ENCODE measurements at regions not wholly inside any gene's neighbourhood (a gene's known extent, or its start where the extent isn't known, plus 50 kb on each side); places are given as distances from the start of the nearest gene placed in this dataset.
"Not testable (repeated sequence)": the region's sequence is repeated elsewhere in the genome, so short reads cannot be mapped to it uniquely, and the experiment has no call there.

DNA sequence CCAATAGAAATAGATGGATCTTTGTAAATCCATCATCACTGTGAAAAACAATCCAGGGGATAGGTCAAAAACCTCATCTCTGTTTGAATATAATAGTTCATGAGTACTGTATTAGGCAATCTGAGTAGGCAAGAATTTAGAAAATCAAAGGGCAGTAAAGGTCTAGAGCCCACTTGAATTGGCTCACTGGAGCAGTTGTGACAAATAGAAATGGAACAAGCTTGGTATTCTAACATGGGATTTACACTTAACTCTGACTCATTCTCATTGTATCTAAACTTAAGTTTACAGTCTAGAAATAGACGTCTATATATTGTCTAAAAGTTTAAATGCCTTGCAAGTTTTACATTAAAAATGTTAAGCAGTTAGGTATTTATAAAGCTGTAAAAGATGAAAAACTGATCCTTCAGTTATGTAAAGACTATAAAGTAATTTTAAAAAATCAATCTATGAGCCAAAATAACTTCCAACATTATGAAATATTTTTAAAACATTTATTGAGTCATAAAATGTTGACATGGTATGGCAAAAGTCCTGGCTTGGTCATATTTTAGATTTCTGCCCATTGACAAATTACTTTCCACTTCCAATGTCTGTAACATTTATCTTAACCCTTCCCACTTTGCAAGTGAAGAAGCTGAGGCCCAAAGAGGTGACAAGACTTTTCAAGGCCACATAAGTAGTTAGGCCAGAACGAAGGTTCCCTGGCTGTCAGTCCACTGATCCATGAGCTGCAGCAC, 203.7 kb upstream of the NREP start:
- Histone ChIP-seq H3K4me1 (ENCODE audit: insufficient read depth) (no peaks in the 10 kb centered on the region), H3K36me3 (ENCODE audit: insufficient read depth) (no peaks in the 10 kb centered on the region), H3K4me3 (ENCODE audit: low read depth, low read length) (no peak overlapping the region), H3K27ac (ENCODE audit: low read depth) (no peak overlapping the region)
- 44% methylated on average over 2 of the region's 2 CpGs for WGBS
- DNase-seq (ENCODE audit: extremely low spot score) = no peak

DNA sequence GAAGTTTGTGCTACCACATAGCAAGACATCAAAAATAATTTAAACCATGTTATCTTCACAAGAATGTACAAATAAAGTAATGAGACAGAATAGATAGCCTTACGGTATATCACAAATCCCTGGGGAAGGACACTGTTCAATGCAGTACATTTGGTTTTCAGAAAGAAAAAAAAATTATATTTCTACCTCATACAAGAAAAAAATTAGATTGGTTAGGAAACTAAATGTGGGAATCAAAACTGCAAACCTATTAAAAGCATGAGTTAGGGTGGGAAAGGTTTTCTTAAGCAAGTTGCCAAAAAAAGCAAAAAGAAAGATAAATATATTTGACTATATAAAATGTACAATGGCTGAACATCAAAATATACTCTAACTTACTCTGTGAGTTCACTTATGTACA, 201.9 kb upstream of the NREP start:
- Histone ChIP-seq H3K4me3 (ENCODE audit: low read depth, low read length) (no peak overlapping the region), H3K4me1 (ENCODE audit: insufficient read depth) (no peaks in the 10 kb centered on the region), H3K36me3 (ENCODE audit: insufficient read depth) (no peaks in the 10 kb centered on the region), H3K27ac (ENCODE audit: low read depth) (no peak overlapping the region)
- no peak for DNase-seq (ENCODE audit: extremely low spot score)
- WGBS = 85% methylated on average over 1 of the region's 1 CpG

DNA sequence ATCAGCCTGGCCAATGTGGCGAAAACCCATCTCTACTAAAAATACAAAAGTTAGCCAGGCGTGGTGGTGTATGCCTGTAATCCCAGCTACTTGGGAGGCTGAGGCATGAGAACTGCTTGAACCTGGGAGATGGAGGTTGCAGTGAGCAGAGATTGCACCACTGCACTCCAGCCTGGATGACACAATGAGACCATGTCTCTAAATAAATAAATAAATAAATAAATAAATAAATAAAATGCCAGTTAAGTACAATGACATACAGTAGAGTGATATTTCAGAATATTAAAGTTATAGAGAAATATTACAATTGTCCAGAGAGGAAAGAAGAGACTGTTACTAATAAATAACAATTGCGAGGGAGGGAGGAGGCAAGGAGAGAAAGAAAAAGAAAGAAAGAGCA, 199.8 kb upstream of the NREP start:
- not testable (repeated sequence) for H3K27ac ChIP-seq (ENCODE audit: low read depth); DNase-seq (ENCODE audit: extremely low spot score); H3K4me3 ChIP-seq (ENCODE audit: low read depth, low read length); H3K36me3 ChIP-seq (ENCODE audit: insufficient read depth); H3K4me1 ChIP-seq (ENCODE audit: insufficient read depth)
- 98% methylated on average over 3 of the region's 3 CpGs for WGBS

DNA sequence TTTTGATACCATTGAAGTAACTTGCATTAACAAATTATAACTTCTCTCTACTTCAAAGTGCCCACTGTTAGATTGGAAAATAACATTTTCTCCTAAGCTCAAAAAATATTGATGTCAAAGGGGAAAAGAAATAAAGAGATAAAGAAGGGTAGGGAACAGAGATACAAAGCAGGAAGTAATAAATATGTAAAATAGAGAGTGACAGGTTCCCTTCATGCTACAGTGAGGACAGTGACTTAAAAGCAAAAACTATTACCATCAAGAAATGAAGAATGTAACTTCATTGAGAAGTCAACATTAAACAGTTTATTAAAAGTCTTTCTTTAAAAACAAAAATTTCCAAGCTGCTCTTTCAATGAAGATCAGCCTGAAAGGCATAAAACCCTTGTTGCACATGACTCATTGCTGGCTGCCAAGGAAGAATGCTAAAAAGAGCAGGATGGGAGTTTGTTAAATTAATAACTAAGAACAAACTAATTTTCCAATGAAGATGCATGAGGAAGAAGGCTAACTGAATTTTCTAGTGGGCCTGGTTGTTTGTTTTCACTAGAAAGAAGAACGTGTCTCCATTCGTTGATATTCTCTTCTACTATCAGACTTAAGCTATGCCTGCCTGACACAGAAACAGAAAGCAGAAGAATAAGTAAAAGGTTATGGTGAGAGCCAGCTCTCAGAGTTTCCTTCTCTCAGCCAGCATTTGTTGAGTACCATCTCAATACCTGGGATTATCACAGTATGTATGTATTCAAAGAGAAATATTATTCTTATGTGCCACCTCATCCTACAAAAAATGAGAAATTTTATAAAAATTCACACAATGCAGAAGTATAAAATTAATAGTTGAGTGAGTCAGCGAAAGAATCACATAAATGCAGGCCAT, 197.8 kb upstream of the NREP start:
- H3K4me3 ChIP-seq (ENCODE audit: low read depth, low read length) = no peak overlapping the region
- no peak for DNase-seq (ENCODE audit: extremely low spot score)
- WGBS = 63% methylated on average over 3 of the region's 3 CpGs
- H3K4me1 ChIP-seq (ENCODE audit: insufficient read depth) = no peaks in the 10 kb centered on the region
- H3K27ac ChIP-seq (ENCODE audit: low read depth) = no peak overlapping the region
- H3K36me3 ChIP-seq (ENCODE audit: insufficient read depth) = no peaks in the 10 kb centered on the region

DNA sequence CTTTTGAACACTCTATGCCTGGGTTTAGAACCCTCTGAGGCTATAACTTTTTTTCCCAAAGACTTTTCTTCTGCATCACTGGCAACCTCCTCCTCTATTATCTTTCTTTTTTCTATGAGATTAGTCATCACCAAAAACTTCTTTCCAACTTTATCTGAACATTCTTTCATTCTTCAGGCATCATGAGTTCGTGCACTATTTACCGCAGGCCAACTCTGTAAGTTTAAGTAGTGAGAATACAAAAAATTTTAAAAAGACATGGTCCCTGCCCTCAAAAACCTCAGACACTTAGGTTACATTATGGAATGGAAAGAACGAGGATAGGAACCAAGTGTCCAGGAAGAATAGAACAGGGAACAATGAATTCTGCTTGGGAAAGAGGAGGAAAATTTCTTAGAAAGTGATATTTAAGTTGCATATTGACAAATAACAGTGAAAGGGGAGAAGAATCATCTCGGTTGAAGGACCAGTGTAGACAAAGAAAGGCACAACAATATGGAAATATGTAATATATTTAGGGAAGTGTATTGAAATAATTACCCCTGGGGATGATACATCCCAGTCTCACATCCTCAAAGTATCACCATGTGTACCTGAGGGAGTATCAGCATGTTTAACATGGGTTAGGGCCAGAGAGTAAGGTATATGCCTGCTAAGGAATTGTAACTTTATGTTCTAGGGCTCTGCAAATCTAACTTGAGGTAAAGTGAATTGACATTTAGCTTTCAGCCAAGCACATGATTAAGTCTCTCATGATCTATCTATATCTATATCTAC, 196.5 kb upstream of the NREP start:
- no peaks in the 10 kb centered on the region for H3K36me3 ChIP-seq (ENCODE audit: insufficient read depth)
- no peaks in the 10 kb centered on the region for H3K4me1 ChIP-seq (ENCODE audit: insufficient read depth)
- no peak for DNase-seq (ENCODE audit: extremely low spot score)
- WGBS = 78% methylated on average over 4 of the region's 4 CpGs
- no peak overlapping the region for H3K4me3 ChIP-seq (ENCODE audit: low read depth, low read length)
- no peak overlapping the region for H3K27ac ChIP-seq (ENCODE audit: low read depth)

DNA sequence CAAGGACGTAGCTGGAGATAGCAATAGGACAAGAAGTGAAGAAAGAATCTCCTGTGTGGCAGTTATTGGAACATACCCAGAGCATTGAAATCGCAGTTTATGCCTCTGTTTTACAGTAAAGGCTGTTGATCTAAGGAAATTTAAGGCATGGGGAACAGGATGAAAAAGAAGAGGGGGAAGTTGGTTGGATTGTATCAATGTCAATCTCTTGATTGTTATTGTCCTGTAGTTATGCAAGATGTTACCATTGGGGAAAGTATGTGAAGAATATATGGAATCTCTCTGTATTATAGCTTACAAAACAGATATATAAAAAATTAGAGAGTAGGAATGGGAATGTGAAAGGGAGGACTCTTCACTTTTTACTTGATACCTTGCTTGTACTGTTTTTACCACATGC, 195.6 kb upstream of the NREP start:
- DNase-seq (ENCODE audit: extremely low spot score) = no peak
- no peak overlapping the region for H3K4me3 ChIP-seq (ENCODE audit: low read depth, low read length)
- H3K4me1 ChIP-seq (ENCODE audit: insufficient read depth) = no peaks in the 10 kb centered on the region
- 86% methylated on average over 2 of the region's 2 CpGs for WGBS
- no peaks in the 10 kb centered on the region for H3K36me3 ChIP-seq (ENCODE audit: insufficient read depth)
- H3K27ac ChIP-seq (ENCODE audit: low read depth) = no peak overlapping the region

DNA sequence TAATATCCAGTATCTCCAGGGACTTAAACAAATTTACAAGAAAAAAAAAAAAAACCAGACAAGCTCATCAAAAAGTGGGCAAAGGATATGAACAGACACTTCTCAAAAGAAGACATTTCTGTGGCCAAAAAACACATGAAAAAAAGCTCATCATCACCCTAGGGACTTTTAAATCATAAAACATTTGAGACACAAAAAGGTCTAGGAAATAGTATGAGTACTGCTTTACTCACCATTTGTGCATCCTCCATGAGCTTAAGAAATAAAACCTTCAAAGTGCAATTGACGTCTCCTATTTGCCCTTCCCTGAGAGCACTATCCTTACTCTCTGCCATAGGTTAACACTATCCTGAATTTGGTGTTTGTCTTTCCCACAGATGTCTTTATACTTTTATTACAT, 193.7 kb upstream of the NREP start:
- WGBS = 91% methylated on average over 1 of the region's 1 CpG
- Histone ChIP-seq H3K4me3 (ENCODE audit: low read depth, low read length) (no peak overlapping the region), H3K4me1 (ENCODE audit: insufficient read depth) (no peaks in the 10 kb centered on the region), H3K27ac (ENCODE audit: low read depth) (no peak overlapping the region), H3K36me3 (ENCODE audit: insufficient read depth) (no peaks in the 10 kb centered on the region)
- DNase-seq (ENCODE audit: extremely low spot score) = no peak

DNA sequence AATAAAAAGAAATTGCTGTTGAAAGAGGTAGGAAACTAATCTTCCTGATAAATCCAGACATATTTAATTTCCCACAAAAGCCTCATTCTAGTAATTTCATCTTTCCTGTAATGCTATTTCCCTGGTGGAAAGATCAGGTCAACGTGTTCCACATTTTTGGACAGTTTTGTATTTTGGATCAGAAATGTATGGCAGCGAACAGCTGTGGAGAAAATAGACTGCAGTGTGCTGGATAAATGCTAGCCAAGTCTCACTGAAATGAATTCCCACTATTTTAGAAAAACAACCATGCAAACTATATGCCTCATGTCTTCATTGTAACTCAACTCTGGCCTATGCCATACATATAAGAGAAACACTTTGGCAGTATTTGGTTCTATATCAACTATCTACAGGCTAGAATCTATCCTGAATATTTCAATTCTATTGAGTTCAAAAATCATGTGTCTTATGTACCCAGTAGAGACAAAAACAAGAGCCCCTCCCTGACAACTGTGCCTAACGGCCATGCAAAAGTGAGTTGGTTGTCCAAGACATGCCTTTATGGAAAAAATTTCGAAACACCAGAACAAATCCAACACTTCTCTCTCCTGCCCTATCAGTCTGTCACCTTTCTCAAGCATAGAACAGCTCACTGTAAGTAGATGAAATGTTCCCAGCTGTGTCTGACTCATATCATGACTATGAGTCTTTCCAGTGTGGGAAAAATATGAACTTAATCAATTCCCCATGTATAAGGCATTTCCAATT, 191.3 kb upstream of the NREP start:
- DNase-seq (ENCODE audit: extremely low spot score) = no peak
- Histone ChIP-seq H3K36me3 (ENCODE audit: insufficient read depth) (no peaks in the 10 kb centered on the region), H3K4me1 (ENCODE audit: insufficient read depth) (no peaks in the 10 kb centered on the region), H3K4me3 (ENCODE audit: low read depth, low read length) (no peak overlapping the region), H3K27ac (ENCODE audit: low read depth) (no peak overlapping the region)
- 66% methylated on average over 4 of the region's 4 CpGs for WGBS

DNA sequence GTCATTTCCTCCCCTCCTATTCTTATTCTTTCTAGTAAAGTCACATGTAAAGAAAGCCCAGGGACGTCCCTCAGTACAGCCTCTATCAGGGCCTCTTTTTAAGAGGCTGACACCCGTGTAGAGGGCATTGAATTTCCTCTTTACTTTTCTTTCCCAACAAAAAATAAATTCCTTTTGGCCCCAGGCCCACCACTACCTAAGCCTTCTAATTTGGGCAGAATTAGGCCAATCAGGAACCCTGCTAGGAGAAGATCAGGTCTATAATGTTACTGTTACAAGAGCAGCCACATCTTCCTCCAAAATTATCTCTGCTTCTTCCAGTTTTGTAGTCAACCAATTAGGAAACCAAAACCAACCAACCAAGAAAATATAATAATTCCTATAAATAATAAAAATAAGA, 189.6 kb upstream of the NREP start:
- 85% methylated on average over 2 of the region's 2 CpGs for WGBS
- H3K4me1 ChIP-seq (ENCODE audit: insufficient read depth) = no peaks in the 10 kb centered on the region
- no peak overlapping the region for H3K4me3 ChIP-seq (ENCODE audit: low read depth, low read length)
- DNase-seq (ENCODE audit: extremely low spot score) = no peak
- no peak overlapping the region for H3K27ac ChIP-seq (ENCODE audit: low read depth)
- H3K36me3 ChIP-seq (ENCODE audit: insufficient read depth) = no peaks in the 10 kb centered on the region

DNA sequence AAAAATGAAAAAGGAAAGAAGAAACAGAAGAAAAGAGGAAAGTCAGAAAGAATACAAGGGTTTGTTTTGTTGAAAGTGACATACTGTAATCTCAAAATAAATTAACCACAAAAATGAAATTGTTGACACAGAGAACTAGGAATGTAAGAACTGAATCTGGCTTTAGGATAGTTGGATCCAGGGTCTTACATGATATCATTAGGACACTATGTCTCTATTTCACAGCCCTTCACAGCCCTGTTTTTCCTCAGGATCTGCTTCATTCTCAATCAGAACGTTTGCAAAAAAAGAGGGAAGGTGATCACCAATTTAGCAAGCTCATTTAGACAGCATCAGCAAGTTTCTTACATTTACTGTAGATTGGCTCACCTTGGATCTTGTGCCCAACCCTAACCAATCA, 188.5 kb upstream of the NREP start:
- H3K27ac ChIP-seq (ENCODE audit: low read depth) = no peak overlapping the region
- DNase-seq (ENCODE audit: extremely low spot score) = no peak
- H3K4me3 ChIP-seq (ENCODE audit: low read depth, low read length) = no peak overlapping the region
- 68% methylated on average over 1 of the region's 1 CpG for WGBS
- H3K36me3 ChIP-seq (ENCODE audit: insufficient read depth) = no peaks in the 10 kb centered on the region
- no peaks in the 10 kb centered on the region for H3K4me1 ChIP-seq (ENCODE audit: insufficient read depth)

DNA sequence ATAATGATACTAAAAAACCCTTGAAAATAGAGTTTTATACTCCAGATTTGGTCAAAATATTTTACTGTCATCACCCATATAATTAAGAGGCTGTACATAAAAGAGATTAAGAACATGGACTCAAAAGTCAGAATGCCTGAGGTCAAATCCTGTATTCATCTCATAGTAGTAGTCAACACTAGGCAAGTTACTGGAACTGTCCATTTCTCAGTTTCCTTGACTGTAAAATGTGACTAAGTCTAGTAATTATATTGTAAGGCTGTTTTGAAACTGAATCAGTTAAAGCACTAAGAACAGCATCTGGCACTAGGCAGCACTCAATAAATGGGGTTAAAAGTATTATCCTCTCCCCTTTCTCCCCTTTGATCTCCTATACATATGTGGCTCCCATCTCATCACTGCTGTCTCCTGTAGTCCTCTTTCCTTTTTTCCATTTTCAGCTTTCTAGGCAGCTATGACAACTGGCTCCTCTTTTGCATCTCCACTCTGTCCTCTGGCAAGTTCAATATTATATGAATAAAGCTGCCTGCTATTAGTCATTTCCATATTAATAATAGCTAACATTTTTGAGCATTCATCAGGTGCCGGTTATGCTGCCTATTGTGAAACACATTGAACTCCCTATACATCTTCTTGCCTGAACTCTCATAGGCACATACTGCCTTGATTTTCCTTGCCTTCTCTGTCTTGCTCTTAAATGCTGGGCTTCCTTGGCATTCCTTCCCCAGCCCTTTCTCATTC, 185.8 kb upstream of the NREP start:
- H3K4me3 ChIP-seq (ENCODE audit: low read depth, low read length) = no peak overlapping the region
- H3K27ac ChIP-seq (ENCODE audit: low read depth) = no peak overlapping the region
- no peaks in the 10 kb centered on the region for H3K36me3 ChIP-seq (ENCODE audit: insufficient read depth)
- DNase-seq (ENCODE audit: extremely low spot score) = no peak
- WGBS = 75% methylated on average over 1 of the region's 1 CpG
- no peaks in the 10 kb centered on the region for H3K4me1 ChIP-seq (ENCODE audit: insufficient read depth)

DNA sequence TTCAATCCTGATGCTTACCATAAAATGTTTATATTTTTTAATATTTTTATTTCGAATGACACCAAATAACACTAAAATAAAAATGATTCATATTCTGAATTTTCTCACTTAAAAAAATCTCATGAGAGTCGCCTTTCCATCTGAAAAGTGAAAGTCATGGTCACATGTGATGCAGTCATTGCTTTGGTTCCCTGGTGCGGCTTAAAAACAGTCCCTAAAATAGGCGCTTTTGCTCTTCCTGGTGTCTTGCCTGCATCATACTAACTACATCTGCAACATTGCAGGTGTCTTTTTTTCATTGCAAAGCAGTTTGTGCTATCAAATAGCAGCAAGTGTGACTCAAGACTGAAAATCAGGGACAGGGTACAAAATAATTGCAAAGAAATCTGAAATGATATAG, 185.2 kb upstream of the NREP start:
- no peak overlapping the region for H3K27ac ChIP-seq (ENCODE audit: low read depth)
- WGBS = 96% methylated on average over 4 of the region's 4 CpGs
- no peak for DNase-seq (ENCODE audit: extremely low spot score)
- no peak overlapping the region for H3K4me3 ChIP-seq (ENCODE audit: low read depth, low read length)
- H3K36me3 ChIP-seq (ENCODE audit: insufficient read depth) = no peaks in the 10 kb centered on the region
- no peaks in the 10 kb centered on the region for H3K4me1 ChIP-seq (ENCODE audit: insufficient read depth)

DNA sequence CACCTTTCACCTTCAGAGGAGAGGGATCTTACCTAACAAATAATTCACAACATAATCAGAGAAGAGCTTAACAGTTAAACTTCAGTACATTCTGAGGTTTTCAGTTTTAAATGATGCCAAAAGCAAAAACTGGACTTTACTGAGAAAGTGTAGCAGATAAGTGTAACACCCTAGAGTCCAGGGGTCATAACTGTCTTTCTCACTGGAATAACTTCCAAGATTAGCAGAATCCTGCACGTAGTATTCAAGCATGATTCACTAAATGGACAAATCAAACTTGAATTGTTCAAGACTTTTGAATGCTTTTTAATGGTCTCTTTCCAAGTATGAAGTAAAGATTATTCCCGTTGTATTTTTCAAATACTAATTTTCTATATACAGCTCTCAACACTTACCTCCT, 180.1 kb upstream of the NREP start:
- no peaks in the 10 kb centered on the region for H3K36me3 ChIP-seq (ENCODE audit: insufficient read depth)
- H3K4me1 ChIP-seq (ENCODE audit: insufficient read depth) = no peaks in the 10 kb centered on the region
- no peak overlapping the region for H3K27ac ChIP-seq (ENCODE audit: low read depth)
- WGBS = 74% methylated on average over 2 of the region's 2 CpGs
- H3K4me3 ChIP-seq (ENCODE audit: low read depth, low read length) = no peak overlapping the region
- no peak for DNase-seq (ENCODE audit: extremely low spot score)
